Osteocyte (in vitro differentiated cells): ENCODE measurements at regions not wholly inside any gene's neighbourhood (a gene's known extent, or its start where the extent isn't known, plus 50 kb on each side); places are given as distances from the start of the nearest gene placed in this dataset.

Source experiments
- DNase-seq: peaks from one replicate; pipeline ENCODE4 v3.0.0; 2021; ENCODE audit warnings: mixed read lengths; ENCODE audit not compliant: unreplicated experiment; ENCODE audit errors: extremely low spot score
- H3K27ac Mint-ChIP-seq: one replicate; pipeline ENCODE4 v1.8.0; 2021; ENCODE audit warnings: mild to moderate bottlenecking, mixed read lengths; ENCODE audit not compliant: unreplicated experiment
- H3K27me3 Mint-ChIP-seq: one replicate; pipeline ENCODE4 v1.8.0; 2021; ENCODE audit warnings: mixed read lengths; ENCODE audit not compliant: unreplicated experiment
- H3K36me3 Mint-ChIP-seq: one replicate; pipeline ENCODE4 v1.8.0; 2021; ENCODE audit warnings: mixed read lengths; ENCODE audit not compliant: unreplicated experiment
- H3K4me1 Mint-ChIP-seq: one replicate; pipeline ENCODE4 v1.8.0; 2021; ENCODE audit warnings: mixed read lengths; ENCODE audit not compliant: unreplicated experiment
- H3K4me3 Mint-ChIP-seq: one replicate; pipeline ENCODE4 v1.8.0; 2021; ENCODE audit warnings: mild to moderate bottlenecking, moderate library complexity, mixed read lengths; ENCODE audit not compliant: unreplicated experiment
- H3K9me3 Mint-ChIP-seq: one replicate; pipeline ENCODE4 v1.8.0; 2021; ENCODE audit warnings: mixed read lengths; ENCODE audit not compliant: unreplicated experiment
- CTCF ChIP-seq: fragments of 200-600 bp; sonication (generic); IDR thresholded peaks from 2 replicates; pipeline ENCODE4 v1.5.0; 2021; ENCODE audit warnings: antibody characterized with exemption, mild to moderate bottlenecking, moderate library complexity

GRCh38 chr4:145230726-145231125 is 50.3 kb upstream of the OTUD4 start:
- Mint-ChIP-seq H3K4me1 (peaks cover 3% of the 10 kb centered on the region), H3K4me3 (no peak overlapping the region), H3K27me3 (peaks cover 9% of the 10 kb centered on the region), H3K36me3 (no peaks in the 10 kb centered on the region), H3K27ac (no peak overlapping the region), H3K9me3 (no peaks in the 10 kb centered on the region)
- no peak for TF ChIP-seq CTCF
- DNase-seq, result no peak
